ENCODE measurements at regions not wholly inside any gene's neighbourhood (a gene's known extent, or its start where the extent isn't known, plus 50 kb on each side); places are given as distances from the start of the nearest gene placed in this dataset.

- Histone ChIP-seq H3K9me3 (ENCODE audit: control insufficient read depth, low read depth, low read length) (no peaks in the 10 kb centered on the region), H3K4ac (ENCODE audit: low read depth, low read length) (no peak overlapping the region), H4K8ac (replicated peaks; ENCODE audit: insufficient read length, low read depth, low read length) (no peak overlapping the region), H3K9ac (ENCODE audit: extremely low read depth, insufficient read length, low read length) (no peak overlapping the region), H3K56ac (ENCODE audit: insufficient read length, low read depth, low read length) (no peak overlapping the region), H3K79me2 (ENCODE audit: insufficient read depth, low read length) (no peaks in the 10 kb centered on the region), H3K27me3 (ENCODE audit: insufficient read depth, low read length) (no peaks in the 10 kb centered on the region), H2AFZ (ENCODE audit: low read length) (no peak overlapping the region), H2BK15ac (ENCODE audit: low read depth, low read length) (no peak overlapping the region), H3K79me1 (ENCODE audit: insufficient read depth, low read depth, low read length, poor library complexity, severe bottlenecking) (no peaks in the 10 kb centered on the region), H2BK12ac (ENCODE audit: insufficient read length, low read depth, low read length) (no peak overlapping the region), H2BK120ac (ENCODE audit: low read depth, low read length, poor library complexity, severe bottlenecking) (no peak overlapping the region), H4K91ac (ENCODE audit: insufficient read length, low read depth, low read length) (no peak overlapping the region), H3T11ph (ENCODE audit: low read length) (no peak overlapping the region), H3K23ac (ENCODE audit: insufficient read length, low read depth, low read length) (no peak overlapping the region), H3K4me2 (ENCODE audit: insufficient read depth, insufficient read length, low read length) (no peak overlapping the region), H3K27ac (ENCODE audit: insufficient read length, low read depth, low read length) (no peak overlapping the region), H2BK5ac (ENCODE audit: insufficient read length, low read length) (no peak overlapping the region), H3K18ac (ENCODE audit: insufficient read length, low read depth, low read length) (no peak overlapping the region), H3K4me1 (ENCODE audit: insufficient read depth, low read length) (peaks cover 5% of the 10 kb centered on the region; the same call in 1 of the 2 replicates), H3K23me2 (ENCODE audit: insufficient read length, low read depth, low read length, poor library complexity, severe bottlenecking) (no peaks in the 10 kb centered on the region), H2BK20ac (ENCODE audit: low read depth, low read length, poor library complexity, severe bottlenecking) (no peak overlapping the region), H2AK5ac (ENCODE audit: insufficient read length, low read length) (no peak overlapping the region), H3K14ac (ENCODE audit: insufficient read depth, low read length) (no peak overlapping the region), H4K20me1 (ENCODE audit: control insufficient read depth, insufficient read depth, insufficient read length) (no peaks in the 10 kb centered on the region), H4K5ac (ENCODE audit: insufficient read length, low read depth, low read length) (no peak overlapping the region)
- Mint-ChIP-seq H3K27ac (peak overlapping the region; percentile 59 to 89 (median 86); a peak in 4 of 7 replicates), H3K9me3 (peaks cover 0 to 16% of the 10 kb centered on the region in 2 experiments; a peak in 3 of 5 replicates), H3K4me3 (no peak overlapping the region), H3K27me3 (ENCODE audit: low read depth) (no peaks in the 10 kb centered on the region), H3K36me3 (ENCODE audit: insufficient read depth in 1 of 3, low read depth in 3 of 3) (peaks cover 0 to 8% (median 0%) of the 10 kb centered on the region in 3 experiments; a peak in 3 of 7 replicates), H3K4me1 (peaks cover 25 to 41% of the 10 kb centered on the region in 2 experiments)
- WGBS (ENCODE audit: extremely low coverage, insufficient read length, low lambda C conversion rate) = no CpG with 5 or more reads among the region's 2 CpGs
- no peak for DNase-seq
- no peak for TF ChIP-seq CTCF (conservative IDR thresholded peaks at IDR 0.05)
Measured at GRCh38 chr6:61592238-61592637, 693.8 kb downstream of the KHDRBS2 start.
